ENCODE measurements at regions not wholly inside any gene's neighbourhood (a gene's known extent, or its start where the extent isn't known, plus 50 kb on each side); places are given as distances from the start of the nearest gene placed in this dataset.

DNA sequence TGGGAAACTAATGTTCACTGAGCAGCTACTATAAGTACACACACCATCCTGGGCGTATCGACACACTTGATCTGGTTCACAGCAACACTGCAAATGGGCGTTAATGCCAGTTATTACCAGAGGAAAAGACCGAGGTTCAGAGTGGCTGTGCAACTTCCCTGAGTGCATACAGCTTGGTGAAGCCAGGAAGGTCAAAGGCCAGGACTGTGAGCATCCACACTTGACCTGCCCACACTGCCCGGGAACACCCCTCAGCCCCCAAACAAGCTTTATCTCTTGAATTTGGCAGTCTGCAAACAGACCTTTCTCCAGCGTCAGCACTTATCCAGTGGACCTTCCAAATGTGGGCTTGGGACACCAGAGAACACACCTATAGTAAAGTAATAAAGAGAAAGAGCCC, 312.6 kb downstream of the BCL11B start:
- DNase-seq (ENCODE audit: low spot score), result no peak

- no peak for DNase-seq (ENCODE audit: low spot score)
Observed at GRCh38 chr14:98959958-98960616, 311.9 kb downstream of the BCL11B start.

- DNase-seq (ENCODE audit: low spot score), result no peak
Observed at GRCh38 chr14:98960617-98961013, 311.4 kb downstream of the BCL11B start.

DNA sequence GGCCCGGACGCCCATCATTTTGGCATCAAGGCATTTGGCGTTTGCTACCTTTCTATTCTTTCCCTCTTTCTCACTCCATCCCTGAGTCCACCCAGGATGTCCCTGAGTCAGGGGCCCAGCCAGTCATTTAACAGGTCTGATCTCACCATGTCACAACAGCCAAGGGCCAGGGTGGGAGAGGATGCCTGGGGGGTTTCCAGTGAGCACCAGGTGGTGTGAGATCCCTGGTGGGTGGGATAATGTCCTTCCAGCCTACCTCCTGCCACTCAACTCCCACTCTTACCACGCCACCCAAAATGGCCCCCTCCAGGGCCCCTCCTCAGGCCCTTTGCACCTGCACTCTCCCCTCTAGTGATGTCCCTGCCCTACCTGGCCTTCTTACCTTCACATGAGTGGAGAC, 310.8 kb downstream of the BCL11B start:
- no peak for DNase-seq (ENCODE audit: low spot score)

- no peak for DNase-seq (ENCODE audit: low spot score)
Observed at GRCh38 chr14:98962118-98962517, 309.9 kb downstream of the BCL11B start.

DNA sequence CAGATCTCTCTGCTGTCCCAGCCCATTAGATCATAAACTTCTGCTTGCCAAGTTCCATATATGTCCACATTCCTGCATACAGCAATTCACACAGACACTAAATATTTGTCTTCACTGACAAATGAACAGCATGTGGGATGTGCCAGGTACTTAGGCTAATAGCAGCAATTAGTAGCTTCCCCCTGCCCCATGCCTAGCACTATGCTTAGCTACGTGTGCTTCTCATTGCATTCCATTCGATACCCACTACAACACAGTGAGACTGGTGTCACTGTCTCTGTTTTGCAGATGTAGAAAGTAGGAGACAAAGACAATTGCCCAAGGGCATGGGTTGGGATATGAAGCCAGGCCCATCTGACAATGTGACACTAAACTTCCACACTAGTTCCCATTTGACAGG, 308.4 kb downstream of the BCL11B start:
- DNase-seq (ENCODE audit: low spot score), result no peak

- no peak for DNase-seq (ENCODE audit: low spot score)
Observed at GRCh38 chr14:98964171-98964570, 307.8 kb downstream of the BCL11B start.

- no peak for DNase-seq (ENCODE audit: low spot score)
Observed at GRCh38 chr14:98965076-98965475, 306.9 kb downstream of the BCL11B start.

- DNase-seq (ENCODE audit: low spot score), result no peak
Observed at GRCh38 chr14:98966016-98966415, 306.0 kb downstream of the BCL11B start.

DNA sequence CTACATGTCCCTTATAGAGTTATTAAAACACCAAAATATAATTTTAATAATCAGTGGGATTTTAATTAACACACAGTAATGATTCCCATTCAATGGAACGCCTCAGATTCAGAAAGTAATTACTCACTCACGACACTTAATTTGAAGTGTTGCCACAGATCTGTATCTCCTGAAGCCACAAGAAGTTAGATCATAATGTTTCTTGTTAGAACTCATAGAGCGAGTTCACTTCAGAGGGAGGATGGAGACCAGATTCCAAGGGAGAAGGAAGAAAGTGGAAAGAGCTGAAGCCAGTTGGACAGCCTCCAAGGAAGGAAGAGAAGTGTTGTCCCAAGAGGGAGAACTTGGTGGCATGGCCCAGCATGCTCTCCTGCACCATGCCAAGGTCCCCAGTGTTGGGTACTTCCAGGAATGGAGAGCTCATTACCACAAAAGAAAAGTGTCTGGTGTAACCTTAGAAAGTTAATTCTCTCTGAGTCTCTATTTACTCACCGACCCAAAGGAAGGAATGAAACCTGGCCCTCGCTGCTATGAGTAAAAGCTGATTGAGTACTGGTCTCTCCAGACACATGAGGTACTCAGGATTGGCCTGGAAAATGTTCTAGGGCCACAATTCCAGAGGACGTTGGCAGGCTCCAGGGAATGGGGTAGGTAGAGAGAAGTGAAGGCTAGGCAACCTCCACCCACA, 305.4 kb downstream of the BCL11B start:
- no peak for DNase-seq (ENCODE audit: low spot score)

DNA sequence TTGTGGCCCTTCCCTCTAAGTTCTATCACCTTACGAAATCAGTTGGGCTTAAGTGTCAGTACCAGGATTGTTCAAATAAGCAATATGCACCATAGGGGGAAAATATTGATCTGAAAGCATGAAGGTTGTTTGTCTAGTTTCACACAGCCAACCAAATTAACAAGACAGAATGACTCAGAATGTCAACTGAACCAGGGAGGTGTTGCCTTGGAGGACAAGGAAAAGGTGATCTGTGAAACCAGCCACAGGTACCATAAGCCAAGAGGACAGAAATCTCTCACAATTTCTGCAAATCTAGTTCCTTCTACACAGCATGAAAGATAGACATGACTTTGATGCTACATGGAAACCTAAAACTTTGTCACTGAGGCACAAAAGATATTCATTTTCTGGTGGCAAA, 297.9 kb downstream of the BCL11B start:
- no peak for DNase-seq (ENCODE audit: low spot score)

DNA sequence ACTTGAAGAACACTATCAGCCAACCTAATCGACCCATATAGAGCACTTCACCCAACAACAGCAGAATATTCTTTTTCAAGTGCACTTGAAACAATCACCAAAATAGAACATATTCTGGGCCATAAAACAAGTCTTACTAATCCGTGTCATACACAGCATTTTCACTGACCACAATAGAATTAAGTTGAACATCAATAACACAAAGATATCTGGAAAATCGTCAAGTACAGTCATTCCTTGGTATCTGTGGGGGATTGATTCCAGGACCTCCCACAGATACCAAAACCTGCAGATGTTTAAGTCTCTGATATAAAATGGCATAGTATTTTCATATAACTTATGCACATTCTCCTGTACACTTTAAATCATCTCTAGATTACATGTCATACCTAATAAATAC, 295.7 kb downstream of the BCL11B start:
- no peak for DNase-seq (ENCODE audit: low spot score)

DNA sequence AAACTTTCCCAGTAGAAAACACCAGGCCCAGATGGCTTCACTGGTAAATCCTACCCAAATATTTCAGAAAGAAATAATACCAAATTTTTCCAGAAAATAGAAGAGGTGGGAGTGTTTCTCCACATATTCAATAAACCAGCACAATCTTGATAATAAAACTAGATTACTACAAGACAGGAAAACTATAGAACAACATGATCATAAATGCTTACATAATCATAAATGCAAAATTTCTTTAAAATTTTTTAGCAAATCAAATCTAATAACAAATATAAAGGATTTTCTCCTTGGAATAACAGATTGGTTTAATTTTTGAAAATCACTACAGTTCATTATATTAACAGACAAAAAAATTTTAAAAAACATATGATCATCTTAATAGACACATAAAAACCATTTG, 294.5 kb downstream of the BCL11B start:
- DNase-seq (ENCODE audit: low spot score), result no peak

- no peak for DNase-seq (ENCODE audit: low spot score)
Observed at GRCh38 chr14:98982986-98983385, 289.0 kb downstream of the BCL11B start.

- DNase-seq (ENCODE audit: low spot score), result no peak
Observed at GRCh38 chr14:98984027-98984718, 287.8 kb downstream of the BCL11B start.

GRCh38 chr14:98984719-98985041, 287.3 kb downstream of the BCL11B start:
- DNase-seq (ENCODE audit: low spot score), result no peak

DNA sequence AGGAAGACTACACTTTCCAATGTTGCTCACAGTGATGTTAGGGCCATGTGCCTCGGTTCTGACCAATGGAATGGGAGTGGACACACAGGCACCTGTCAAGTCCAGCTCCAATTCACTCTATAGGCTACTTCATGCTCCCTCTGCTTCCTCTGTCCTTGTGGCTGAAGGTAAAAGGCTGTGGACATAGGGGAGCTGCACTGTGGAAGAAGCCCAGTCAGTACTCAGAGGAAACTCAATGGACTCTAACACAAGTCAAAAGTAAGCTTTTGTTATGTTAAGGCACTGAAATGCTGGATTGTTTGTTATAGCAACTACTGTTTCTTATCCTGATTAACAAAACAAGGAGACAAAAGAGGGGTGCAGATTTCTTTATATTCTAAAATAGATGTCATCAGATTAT, 278.2 kb downstream of the BCL11B start:
- DNase-seq (ENCODE audit: low spot score), result no peak

- no peak for DNase-seq (ENCODE audit: low spot score)
Observed at GRCh38 chr14:98994561-98994960, 277.4 kb downstream of the BCL11B start.

GRCh38 chr14:98997526-98998205, 274.3 kb downstream of the BCL11B start:
- DNase-seq (ENCODE audit: low spot score), result no peak

DNA sequence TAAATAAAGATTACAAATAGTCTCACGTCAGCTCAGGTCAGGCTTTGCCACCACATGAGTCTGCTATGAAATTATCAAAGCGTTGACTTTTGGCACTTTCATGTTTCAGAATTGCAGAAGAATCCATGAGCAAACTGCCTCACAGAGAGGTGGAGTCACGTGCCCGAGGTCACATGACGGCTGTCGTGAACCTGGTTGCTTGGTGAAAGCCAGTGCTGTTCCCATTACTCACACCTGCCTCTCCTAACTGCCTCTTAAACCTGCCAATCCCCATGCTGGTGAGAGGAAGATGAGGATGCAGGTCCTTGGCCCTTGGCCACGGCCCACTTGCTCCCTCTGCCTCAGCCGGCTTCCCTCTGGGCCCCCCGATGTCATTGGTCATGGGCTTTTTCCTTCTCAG, 272.7 kb downstream of the BCL11B start:
- DNase-seq (ENCODE audit: low spot score), result no peak

DNA sequence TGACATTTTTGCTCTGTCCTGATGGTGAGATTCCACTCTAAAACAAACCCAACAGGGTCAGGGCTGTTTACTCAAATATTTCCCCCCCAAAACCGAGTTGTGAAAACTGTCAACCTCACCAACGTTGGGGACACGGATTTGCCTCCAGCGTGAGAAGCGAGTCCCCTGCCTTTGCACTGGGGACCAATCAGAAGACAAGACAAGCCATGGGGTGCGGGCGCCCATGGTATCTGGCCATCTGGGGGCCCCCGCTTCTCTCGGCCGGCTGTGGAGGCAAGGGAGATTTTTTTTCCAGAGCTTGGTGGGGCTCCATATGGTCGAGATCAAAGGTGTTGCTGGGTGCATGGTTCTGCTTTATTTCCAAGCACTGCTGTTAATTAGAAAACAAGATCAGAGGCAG, 272.1 kb downstream of the BCL11B start:
- DNase-seq (ENCODE audit: low spot score), result no peak

- no peak for DNase-seq (ENCODE audit: low spot score)
Observed at GRCh38 chr14:99001241-99001640, 270.8 kb downstream of the BCL11B start.

- no peak for DNase-seq (ENCODE audit: low spot score)
Observed at GRCh38 chr14:99003646-99004045, 268.4 kb downstream of the BCL11B start.
